ENCODE measurements at regions not wholly inside any gene's neighbourhood (a gene's known extent, or its start where the extent isn't known, plus 50 kb on each side); places are given as distances from the start of the nearest gene placed in this dataset.
"Not testable (repeated sequence)": the region's sequence is repeated elsewhere in the genome, so short reads cannot be mapped to it uniquely, and the experiment has no call there.

- DNase-seq, result no peak
Measured at GRCh38 chr1:213417846-213418245, 366.8 kb downstream of the RPS6KC1 start.

GRCh38 chr1:213418268-213419071, 367.4 kb downstream of the RPS6KC1 start:
- DNase-seq, result no peak

- no peak for DNase-seq
Measured at GRCh38 chr1:213419401-213420030, 368.5 kb downstream of the RPS6KC1 start.

GRCh38 chr1:213421178-213421577, 370.1 kb downstream of the RPS6KC1 start:
- not testable (repeated sequence) for DNase-seq

- DNase-seq, result no peak
Measured at GRCh38 chr1:213423041-213423440, 372.0 kb downstream of the RPS6KC1 start.

GRCh38 chr1:213423605-213424004, 372.6 kb downstream of the RPS6KC1 start:
- no peak for DNase-seq

- no peak for DNase-seq
Measured at GRCh38 chr1:213425376-213426030, 374.5 kb downstream of the RPS6KC1 start.

GRCh38 chr1:213429642-213430041, 378.6 kb downstream of the RPS6KC1 start:
- no peak for DNase-seq

- no peak for DNase-seq
Measured at GRCh38 chr1:213435715-213436114, 384.7 kb downstream of the RPS6KC1 start.

- no peak for DNase-seq
Measured at GRCh38 chr1:213438339-213438738, 387.3 kb downstream of the RPS6KC1 start.

- DNase-seq, result no peak
Measured at GRCh38 chr1:213439703-213440102, 388.7 kb downstream of the RPS6KC1 start.

- DNase-seq, result no peak
Measured at GRCh38 chr1:213440766-213441165, 389.7 kb downstream of the RPS6KC1 start.

GRCh38 chr1:213443415-213443814, 392.4 kb downstream of the RPS6KC1 start:
- DNase-seq, result no peak

- no peak for DNase-seq
Measured at GRCh38 chr1:213444224-213444623, 393.2 kb downstream of the RPS6KC1 start.

- no peak for DNase-seq
Measured at GRCh38 chr1:213446496-213446895, 395.5 kb downstream of the RPS6KC1 start.

- no peak for DNase-seq
Measured at GRCh38 chr1:213448360-213448759, 397.3 kb downstream of the RPS6KC1 start.

- DNase-seq, result no peak
Measured at GRCh38 chr1:213448776-213449175, 397.7 kb downstream of the RPS6KC1 start.

GRCh38 chr1:213452501-213452900, 401.5 kb downstream of the RPS6KC1 start:
- no peak for DNase-seq

- DNase-seq, result no peak
Measured at GRCh38 chr1:213457186-213457585, 406.1 kb downstream of the RPS6KC1 start.

GRCh38 chr1:213457733-213458132, 406.7 kb downstream of the RPS6KC1 start:
- DNase-seq, result no peak

GRCh38 chr1:213462374-213462773, 411.3 kb downstream of the RPS6KC1 start:
- DNase-seq, result not testable (repeated sequence)

- no peak for DNase-seq
Measured at GRCh38 chr1:213464786-213465460, 413.9 kb downstream of the RPS6KC1 start.

- DNase-seq, result no peak
Measured at GRCh38 chr1:213466541-213466940, 415.5 kb downstream of the RPS6KC1 start.
